G401 (cell line): ENCODE measurements at regions not wholly inside any gene's neighbourhood (a gene's known extent, or its start where the extent isn't known, plus 50 kb on each side); places are given as distances from the start of the nearest gene placed in this dataset.

ENCODE experiments used
- DNase-seq: peaks from one replicate; pipeline ENCODE4 v3.0.0-alpha.2; 2015; ENCODE audit warnings: low spot score
- in situ Hi-C: cut with HindIII; loops from 2 replicates; pipeline ENCODE4 v1.10.0; 2016; ENCODE audit warnings: low sequenced_read_pairs, mixed read lengths

- no peak for DNase-seq
- in situ Hi-C loops, result no loop called here
These were observed 216.4 kb upstream of the P2RY1 start for GRCh38 chr3:152618529-152618928.

- DNase-seq, result no peak
- in situ Hi-C loops, result no loop called here
These were observed 215.2 kb upstream of the P2RY1 start for GRCh38 chr3:152619691-152620090.

GRCh38 chr3:152620395-152620794, 214.5 kb upstream of the P2RY1 start:
- in situ Hi-C loops, result no loop called here
- peak; percentile 34 for DNase-seq

GRCh38 chr3:152621006-152621868, 213.7 kb upstream of the P2RY1 start:
- in situ Hi-C loops, result no loop called here
- peak; percentile 12 for DNase-seq

- in situ Hi-C loops, result no loop called here
- DNase-seq, result no peak
These were observed 212.7 kb upstream of the P2RY1 start for GRCh38 chr3:152621967-152622810.

GRCh38 chr3:152622811-152623167, 212.1 kb upstream of the P2RY1 start:
- in situ Hi-C loops, result no loop called here
- no peak for DNase-seq

- in situ Hi-C loops, result no loop called here
- DNase-seq, result peak; percentile 7
These were observed 211.5 kb upstream of the P2RY1 start for GRCh38 chr3:152623286-152623911.

- no peak for DNase-seq
- in situ Hi-C loops, result no loop called here
These were observed 208.7 kb upstream of the P2RY1 start for GRCh38 chr3:152626226-152626625.

- in situ Hi-C loops, result no loop called here
- no peak for DNase-seq
These were observed 206.4 kb upstream of the P2RY1 start for GRCh38 chr3:152628496-152628895.

- in situ Hi-C loops, result no loop called here
- DNase-seq, result no peak
These were observed 205.4 kb upstream of the P2RY1 start for GRCh38 chr3:152629363-152630122.

- in situ Hi-C loops, result no loop called here
- no peak for DNase-seq
These were observed 199.5 kb upstream of the P2RY1 start for GRCh38 chr3:152635389-152635788.

- in situ Hi-C loops, result no loop called here
- no peak for DNase-seq
These were observed 198.3 kb upstream of the P2RY1 start for GRCh38 chr3:152636651-152637050.

GRCh38 chr3:152638214-152638613, 196.7 kb upstream of the P2RY1 start:
- in situ Hi-C loops, result no loop called here

GRCh38 chr3:152638707-152639450, 196.1 kb upstream of the P2RY1 start:
- in situ Hi-C loops, result no loop called here
- DNase-seq, result no peak

More at GRCh38 chr3:152638214-152638613, 196.7 kb upstream of the P2RY1 start:
- DNase-seq, result no peak

GRCh38 chr3:152641198-152641597, 193.7 kb upstream of the P2RY1 start:
- in situ Hi-C loops, result no loop called here
- no peak for DNase-seq

- no peak for DNase-seq
- in situ Hi-C loops, result no loop called here
These were observed 192.3 kb upstream of the P2RY1 start for GRCh38 chr3:152642658-152643057.

- no peak for DNase-seq
- in situ Hi-C loops, result no loop called here
These were observed 190.5 kb upstream of the P2RY1 start for GRCh38 chr3:152644478-152644877.

- no peak for DNase-seq
- in situ Hi-C loops, result no loop called here
These were observed 188.9 kb upstream of the P2RY1 start for GRCh38 chr3:152646004-152646403.

- in situ Hi-C loops, result no loop called here
- peak; percentile 20 for DNase-seq
These were observed 184.8 kb upstream of the P2RY1 start for GRCh38 chr3:152650177-152650576.
